ENCODE measurements at regions not wholly inside any gene's neighbourhood (a gene's known extent, or its start where the extent isn't known, plus 50 kb on each side); places are given as distances from the start of the nearest gene placed in this dataset.
"Not testable (repeated sequence)": the region's sequence is repeated elsewhere in the genome, so short reads cannot be mapped to it uniquely, and the experiment has no call there.

- no peak for DNase-seq (ENCODE audit: low read depth in 3 of 3)
These were observed 403.6 kb upstream of the CDIN1 start for GRCh38 chr15:36175741-36176291.

GRCh38 chr15:36177590-36178302, 401.7 kb upstream of the CDIN1 start:
- no peak for DNase-seq (ENCODE audit: low read depth in 3 of 3)

GRCh38 chr15:36178303-36178633, 401.2 kb upstream of the CDIN1 start:
- no peak for DNase-seq (ENCODE audit: low read depth in 3 of 3)

DNA sequence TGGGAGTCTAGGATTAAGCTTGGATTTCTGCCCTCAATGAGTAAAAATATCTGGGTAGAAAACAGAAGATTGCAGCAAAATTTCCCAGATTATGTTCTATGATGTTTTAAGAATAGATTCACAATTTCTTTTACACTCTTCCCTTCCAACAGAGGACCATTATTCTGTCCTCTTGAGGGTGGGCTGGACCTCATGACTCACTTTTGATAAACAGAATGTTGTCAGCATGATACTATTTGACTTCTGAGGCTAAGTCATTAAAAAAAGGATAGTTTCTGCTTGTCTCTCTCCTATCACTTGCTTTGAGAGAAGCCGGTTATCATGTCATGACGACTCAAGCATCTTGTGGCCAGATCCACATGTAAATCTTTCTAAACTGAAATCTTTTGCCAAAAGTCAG, 396.2 kb upstream of the CDIN1 start:
- no peak for DNase-seq (ENCODE audit: low read depth in 3 of 3)

- DNase-seq (ENCODE audit: low read depth in 3 of 3) = no peak
These were observed 394.0 kb upstream of the CDIN1 start for GRCh38 chr15:36185438-36185837.

- no peak for DNase-seq (ENCODE audit: low read depth in 3 of 3)
These were observed 393.6 kb upstream of the CDIN1 start for GRCh38 chr15:36185845-36186244.

- no peak for DNase-seq (ENCODE audit: low read depth in 3 of 3)
These were observed 393.1 kb upstream of the CDIN1 start for GRCh38 chr15:36186376-36186775.

- no peak for DNase-seq (ENCODE audit: low read depth in 3 of 3)
These were observed 388.0 kb upstream of the CDIN1 start for GRCh38 chr15:36191459-36191858.

DNA sequence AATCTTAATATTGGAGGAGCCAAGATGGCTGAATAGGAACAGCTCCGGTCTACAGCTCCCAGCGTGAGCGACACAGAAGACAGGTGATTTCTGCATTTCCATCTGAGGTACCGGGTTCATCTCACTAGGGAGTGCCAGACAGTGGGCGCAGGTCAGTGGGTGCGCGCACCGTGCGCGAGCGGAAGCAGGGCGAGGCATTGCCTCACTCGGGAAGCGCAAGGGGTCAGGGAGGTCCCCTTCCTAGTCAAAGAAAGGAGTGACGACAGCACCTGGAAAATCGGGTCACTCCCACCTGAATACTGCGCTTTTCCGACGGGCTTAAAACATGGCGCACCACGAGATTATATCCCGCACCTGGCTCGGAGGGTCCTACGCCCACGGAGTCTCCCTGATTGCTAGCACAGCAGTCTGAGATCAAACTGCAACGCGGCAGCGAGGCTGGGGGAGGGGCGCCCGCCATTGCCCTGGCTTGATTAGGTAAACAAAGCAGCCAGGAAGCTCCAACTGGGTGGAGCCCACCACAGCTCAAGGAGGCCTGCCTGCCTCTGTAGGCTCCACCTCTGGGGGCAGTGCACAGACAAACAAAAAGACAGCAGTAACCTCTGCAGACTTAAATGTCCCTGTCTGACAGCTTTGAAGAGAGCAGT, 383.9 kb upstream of the CDIN1 start:
- not testable (repeated sequence) for DNase-seq (ENCODE audit: low read depth in 3 of 3)

- no peak for DNase-seq (ENCODE audit: low read depth in 3 of 3)
These were observed 370.4 kb upstream of the CDIN1 start for GRCh38 chr15:36208868-36209582.

- no peak for DNase-seq (ENCODE audit: low read depth in 3 of 3)
These were observed 369.0 kb upstream of the CDIN1 start for GRCh38 chr15:36210426-36210825.

GRCh38 chr15:36218322-36218721, 361.1 kb upstream of the CDIN1 start:
- DNase-seq (ENCODE audit: low read depth in 3 of 3) = no peak

GRCh38 chr15:36218991-36219390, 360.4 kb upstream of the CDIN1 start:
- no peak for DNase-seq (ENCODE audit: low read depth in 3 of 3)

GRCh38 chr15:36221992-36222391, 357.4 kb upstream of the CDIN1 start:
- no peak for DNase-seq (ENCODE audit: low read depth in 3 of 3)

DNA sequence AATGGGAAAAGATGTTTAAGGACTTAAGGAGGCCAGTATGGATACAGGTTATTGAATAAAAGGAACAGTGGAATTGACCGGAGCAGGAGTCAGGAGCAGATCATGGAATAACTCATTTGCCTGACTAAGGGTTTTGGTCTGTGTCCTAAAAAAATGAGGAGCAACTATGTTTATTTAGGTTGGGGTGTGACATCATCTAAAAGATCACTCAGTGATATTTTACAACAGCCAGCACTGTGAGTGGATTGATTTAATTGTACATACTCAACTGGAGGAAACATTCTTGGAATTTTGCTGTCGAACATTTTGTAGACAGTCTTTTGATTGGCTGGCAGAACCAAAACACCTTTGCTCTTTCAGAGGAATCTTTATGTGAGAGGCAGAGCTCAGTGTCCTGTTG, 348.6 kb upstream of the CDIN1 start:
- DNase-seq (ENCODE audit: low read depth in 3 of 3) = no peak

DNA sequence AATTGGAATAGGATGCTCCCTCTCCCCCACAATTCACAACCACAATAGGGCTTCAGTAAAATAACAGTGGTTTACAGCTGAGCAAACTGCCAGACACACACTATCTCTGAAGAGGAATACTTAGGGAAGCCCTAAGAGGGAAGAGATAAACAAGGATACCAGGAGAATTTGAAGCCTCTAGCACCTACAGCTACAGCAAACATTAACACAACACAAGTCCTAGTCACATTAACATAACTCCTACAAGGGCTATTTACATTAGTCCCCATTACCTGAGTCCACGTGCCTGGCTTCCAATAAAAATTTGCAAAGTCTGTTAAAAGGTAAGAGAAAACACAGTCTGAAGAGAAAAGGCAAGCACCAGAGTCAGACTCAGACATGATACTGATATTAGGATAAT, 346.9 kb upstream of the CDIN1 start:
- DNase-seq (ENCODE audit: low read depth in 3 of 3) = no peak

- DNase-seq (ENCODE audit: low read depth in 3 of 3) = no peak
These were observed 344.7 kb upstream of the CDIN1 start for GRCh38 chr15:36234743-36235142.

DNA sequence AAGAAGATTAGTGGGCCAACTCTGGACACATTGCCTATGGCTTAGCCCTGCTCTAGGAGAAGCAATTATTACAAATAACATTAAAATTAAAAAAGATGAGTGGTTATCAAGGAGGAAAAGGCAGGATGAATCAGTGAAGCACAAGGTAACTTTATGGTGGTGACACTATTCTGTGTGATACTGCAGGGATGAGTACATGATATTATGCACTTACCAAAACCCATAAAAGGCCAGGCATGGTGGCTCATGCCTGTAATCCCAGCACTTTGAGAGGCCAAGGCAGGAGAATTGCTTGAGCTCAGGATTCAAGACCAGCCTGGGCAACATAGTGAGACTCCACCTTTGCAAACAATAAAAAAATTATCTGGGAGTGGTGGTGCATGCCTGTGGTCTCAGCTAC, 344.3 kb upstream of the CDIN1 start:
- no peak for DNase-seq (ENCODE audit: low read depth in 3 of 3)

DNA sequence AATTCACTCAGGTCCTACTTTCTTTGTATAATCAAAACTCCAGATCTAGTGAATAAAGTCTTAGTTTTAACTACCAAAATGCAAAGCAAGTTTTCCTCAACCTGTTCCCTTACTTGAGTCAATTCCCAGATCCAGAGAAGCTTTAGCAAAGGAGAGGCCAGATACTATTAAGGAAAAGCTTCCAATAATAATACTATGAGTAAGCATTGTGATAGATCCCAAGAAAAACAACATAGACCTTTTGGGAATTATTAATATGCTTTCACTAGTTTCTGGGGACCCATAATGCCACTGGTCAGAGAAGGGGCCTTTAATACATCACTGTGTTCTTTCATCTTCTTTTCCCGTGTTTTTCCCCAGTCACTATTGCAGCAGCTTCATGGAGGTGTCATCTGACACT, 339.9 kb upstream of the CDIN1 start:
- DNase-seq (ENCODE audit: low read depth in 3 of 3) = no peak

DNA sequence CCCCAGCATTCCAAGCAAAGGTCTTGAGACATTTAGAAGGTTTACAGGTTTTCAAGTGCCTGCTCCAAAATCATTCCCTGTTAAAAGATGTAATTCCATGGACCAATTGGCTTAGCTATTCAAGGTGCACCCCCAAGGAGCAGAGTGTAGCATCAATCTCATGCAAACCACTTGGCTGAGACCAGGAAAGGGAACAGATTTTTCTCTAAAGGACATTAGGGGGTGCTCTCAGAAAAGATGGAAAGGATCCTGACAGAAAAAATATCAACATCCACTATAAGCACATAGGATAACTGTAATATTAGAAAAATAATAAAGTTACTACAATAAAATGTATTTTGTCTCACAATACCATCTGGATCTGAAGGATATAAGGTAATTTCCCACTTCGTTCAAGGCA, 328.0 kb upstream of the CDIN1 start:
- DNase-seq (ENCODE audit: low read depth in 3 of 3) = no peak

GRCh38 chr15:36252146-36252711, 327.2 kb upstream of the CDIN1 start:
- DNase-seq (ENCODE audit: low read depth in 3 of 3) = no peak

DNA sequence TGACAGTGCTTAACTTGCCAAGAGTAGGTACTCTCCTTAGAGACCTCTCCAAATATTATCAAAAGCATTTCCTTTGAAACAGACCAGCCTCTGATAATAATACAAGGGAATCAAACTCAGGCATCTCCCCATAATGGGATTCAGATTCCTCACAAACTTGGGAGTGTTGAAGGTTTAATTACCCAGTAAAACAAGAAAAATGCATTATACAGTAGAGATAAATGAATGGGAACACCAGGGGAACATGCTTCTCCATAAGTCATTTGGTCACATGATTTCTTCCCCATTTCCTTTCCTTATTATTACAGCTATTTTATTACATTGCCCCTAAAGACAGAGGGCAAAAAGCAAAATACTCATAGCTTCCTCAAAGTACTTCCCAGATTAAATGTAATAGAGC, 325.0 kb upstream of the CDIN1 start:
- DNase-seq (ENCODE audit: low read depth in 3 of 3) = no peak

GRCh38 chr15:36256404-36256807, 323.0 kb upstream of the CDIN1 start:
- no peak for DNase-seq (ENCODE audit: low read depth in 3 of 3)

All from stimulated activated CD4-positive, alpha-beta T cell treated with anti-CD3 and anti-CD28 coated beads, TNF-alpha, amount 100 ng/mL, for 4 hours (primary cell).